ENCODE measurements at regions not wholly inside any gene's neighbourhood (a gene's known extent, or its start where the extent isn't known, plus 50 kb on each side); places are given as distances from the start of the nearest gene placed in this dataset.

DNA sequence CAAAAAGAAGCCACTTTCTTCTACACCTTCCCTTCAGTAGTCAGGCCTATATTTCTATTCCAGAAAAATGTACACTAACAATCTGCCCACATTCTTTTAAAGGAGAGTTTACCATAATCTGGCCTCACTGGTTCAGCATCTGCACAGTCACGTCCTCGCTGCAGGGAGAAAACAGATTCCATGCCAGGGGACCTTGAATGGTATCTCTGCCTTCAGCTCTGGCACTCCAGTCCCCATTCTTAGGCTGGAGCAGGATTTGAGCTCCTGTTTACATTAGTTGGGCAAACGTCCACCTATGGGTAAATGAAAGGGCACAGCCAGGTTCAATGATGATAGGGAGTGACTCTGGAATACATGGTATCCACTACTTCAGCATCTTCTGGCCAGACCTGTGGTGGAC, 371.0 kb upstream of the MTPN start:
- H3K4me2 ChIP-seq (ENCODE audit: insufficient read depth in 1 of 2, low read depth in 2 of 2, low read length in 2 of 2): no peak overlapping the region
- ChIA-PET POLR2A (ENCODE audit: partially characterized antibody) (no interaction called here), CTCF (ENCODE audit: partially characterized antibody) (interaction anchor here (1.3 kb wide), 1 partner anchor 340 kb away, joined by 3 read pairs; no protein-coding TSS in a partner anchor)
- H3K79me1 ChIP-seq (ENCODE audit: low read depth, low read length): no peaks in the 10 kb centered on the region
- H4K8ac ChIP-seq (ENCODE audit: extremely low read depth, insufficient read depth, low read length): no peak overlapping the region
- H3K27me3 ChIP-seq (replicated peaks in 1 of 4; ENCODE audit: control insufficient read depth in 3 of 4, extremely low read depth in 1 of 4, insufficient read depth in 3 of 4, low read length in 3 of 4): peaks cover 0 to 1% (median 0%) of the 10 kb centered on the region in 4 experiments; a peak in 1 of 7 replicates
- no peak overlapping the region for H2BK5ac ChIP-seq (ENCODE audit: low read depth, low read length)
- H3K23me2 ChIP-seq (ENCODE audit: low read depth, low read length): no peaks in the 10 kb centered on the region
- no peaks in the 10 kb centered on the region for H3K36me3 ChIP-seq (ENCODE audit: control insufficient read depth in 2 of 4, insufficient read depth in 4 of 4, low read length in 3 of 4)
- no peak overlapping the region for H3K23ac ChIP-seq (ENCODE audit: insufficient read length)
- no peak overlapping the region for H3K18ac ChIP-seq (ENCODE audit: extremely low read depth, low read length)
- no peaks in the 10 kb centered on the region for H3K4me1 ChIP-seq (replicated peaks in 1 of 4; ENCODE audit: control insufficient read depth in 3 of 4, insufficient read depth in 4 of 4, low read length in 3 of 4)
- WGBS, 2 experiments (ENCODE audit: extremely low coverage in 1 of 2, insufficient coverage in 1 of 2, insufficient read length in 1 of 2, insufficient replicate concordance in 2 of 2, low coverage in 1 of 2, low lambda C conversion rate in 2 of 2, missing lambda C conversion rate in 1 of 2): 82% methylated on average over 3 of the region's 3 CpGs; no CpG with 5 or more reads in 1 of the 2 experiments
- H2AK5ac ChIP-seq (ENCODE audit: low read depth, low read length): no peak overlapping the region
- FAIRE-seq: no peak
- H3K14ac ChIP-seq (ENCODE audit: insufficient read length): no peak overlapping the region
- no peak overlapping the region for H4K91ac ChIP-seq (replicated peaks; ENCODE audit: insufficient read length, low read length)
- no peak overlapping the region for H4K5ac ChIP-seq (ENCODE audit: insufficient read length, low read depth, low read length)
- no peak overlapping the region for H3K4me3 ChIP-seq (ENCODE audit: extremely low read depth in 1 of 4, insufficient read depth in 2 of 4, low read depth in 3 of 4, low read length in 4 of 4)
- H4K20me1 ChIP-seq (replicated peaks in 1 of 2; ENCODE audit: control insufficient read depth in 1 of 2, insufficient read depth in 2 of 2, low read length in 2 of 2): peaks cover 0 to 3% of the 10 kb centered on the region in 2 experiments
- H2AFZ ChIP-seq (ENCODE audit: low read length): no peak overlapping the region
- H3K9ac ChIP-seq (replicated peaks in 1 of 4; ENCODE audit: extremely low read depth in 1 of 4, low read depth in 3 of 4, low read length in 3 of 4): no peak overlapping the region
- no peak overlapping the region for H2BK12ac ChIP-seq (ENCODE audit: low read depth, low read length)
- H3K9me3 ChIP-seq (ENCODE audit: insufficient read depth in 2 of 2, low read depth in 1 of 2, low read length in 1 of 2): no peaks in the 10 kb centered on the region
- no peak for DNase-seq (ENCODE audit: low read depth in 1 of 2, low spot score in 2 of 2)
- no peak overlapping the region for H3K4ac ChIP-seq (replicated peaks; ENCODE audit: insufficient read length, low read depth, low read length)
- no peak overlapping the region for H3K27ac ChIP-seq (ENCODE audit: low read depth, low read length)
- no peak overlapping the region for H2BK15ac ChIP-seq (ENCODE audit: low read length)
- H3K56ac ChIP-seq (replicated peaks; ENCODE audit: insufficient read length, low read depth, low read length): no peak overlapping the region
- no peaks in the 10 kb centered on the region for H3K79me2 ChIP-seq (ENCODE audit: control insufficient read depth in 1 of 2, insufficient read depth in 2 of 2, low read length in 2 of 2)
- H2BK20ac ChIP-seq (ENCODE audit: low read length): no peak overlapping the region
- H2BK120ac ChIP-seq (replicated peaks; ENCODE audit: low read depth, low read length): no peak overlapping the region
- TF ChIP-seq RBBP5 (IDR thresholded peaks at IDR 0.05; ENCODE audit: borderline replicate concordance, low read depth, low read length): no peak
- TF ChIP-seq JUND (IDR thresholded peaks at IDR 0.05; ENCODE audit: low read length): no peak
- TF ChIP-seq KDM1A (IDR thresholded peaks at IDR 0.05; ENCODE audit: borderline replicate concordance, low read length): no peak
- TF ChIP-seq CBX5 (IDR thresholded peaks at IDR 0.05; ENCODE audit: low read depth, low read length): no peak
